ENCODE measurements at regions not wholly inside any gene's neighbourhood (a gene's known extent, or its start where the extent isn't known, plus 50 kb on each side); places are given as distances from the start of the nearest gene placed in this dataset.

- no peak for DNase-seq
These were observed 123.0 kb upstream of the AP1S2 start for GRCh38 chrX:15977644-15978043.

GRCh38 chrX:15976396-15976795, 121.8 kb upstream of the AP1S2 start:
- DNase-seq = no peak

DNA sequence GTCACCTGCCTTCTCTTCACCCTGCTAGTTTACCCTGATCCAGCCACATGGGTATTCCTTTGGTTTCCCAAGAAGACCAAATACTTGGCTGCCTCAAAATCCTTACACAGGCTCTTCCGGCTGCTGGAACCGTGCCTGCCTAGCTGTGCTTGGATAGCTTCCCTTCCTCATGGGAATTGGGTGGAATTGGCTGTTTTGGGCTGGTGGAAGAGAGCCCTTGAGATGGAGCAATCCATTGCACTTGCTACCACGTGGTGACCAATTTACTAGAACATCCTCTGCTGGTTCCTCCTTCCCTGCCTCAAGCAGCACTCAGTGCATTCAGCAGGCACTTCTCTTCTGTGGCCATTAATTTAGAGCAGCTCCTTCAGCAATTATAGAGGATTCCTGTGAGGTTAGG, 119.3 kb upstream of the AP1S2 start:
- DNase-seq = no peak

DNA sequence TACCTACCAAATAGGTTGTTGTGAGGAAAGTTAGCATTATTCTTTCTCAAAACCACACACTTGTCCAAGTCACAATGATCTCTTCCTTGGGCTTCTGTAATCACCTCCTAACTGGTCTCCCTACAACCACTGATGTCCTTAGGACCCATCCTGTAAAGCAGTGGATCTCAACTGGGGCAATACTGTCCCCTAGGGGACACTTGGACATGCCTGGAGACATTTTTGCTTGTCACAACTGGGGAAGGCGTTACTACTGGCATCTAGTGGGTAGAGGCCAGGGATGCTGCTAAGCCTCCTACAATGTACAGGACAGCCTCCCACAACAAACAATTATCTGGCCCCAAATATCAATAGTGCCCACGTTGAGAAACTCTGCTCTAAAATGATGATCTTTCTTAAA, 118.7 kb upstream of the AP1S2 start:
- DNase-seq = peak; percentile 14

GRCh38 chrX:15971696-15972095, 117.1 kb upstream of the AP1S2 start:
- no peak for DNase-seq

DNA sequence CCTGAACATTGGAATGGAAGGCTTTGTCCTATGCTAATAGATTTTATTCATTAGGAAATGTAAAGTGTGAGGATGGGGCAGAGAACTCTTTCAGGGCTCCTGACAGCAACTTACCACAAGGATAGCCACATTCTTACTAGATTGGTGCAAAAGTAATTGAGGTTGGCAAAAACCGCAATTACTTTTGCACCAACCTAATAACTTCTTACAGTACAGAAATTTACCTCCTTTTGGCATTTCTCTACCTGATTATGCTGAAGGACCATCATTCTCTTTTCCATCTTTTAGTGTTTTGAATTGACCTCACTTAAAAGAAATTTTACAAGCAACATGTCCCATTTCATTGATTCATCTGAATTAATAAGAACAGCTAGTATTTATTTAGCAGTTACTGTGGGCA, 109.2 kb upstream of the AP1S2 start:
- no peak for DNase-seq

DNA sequence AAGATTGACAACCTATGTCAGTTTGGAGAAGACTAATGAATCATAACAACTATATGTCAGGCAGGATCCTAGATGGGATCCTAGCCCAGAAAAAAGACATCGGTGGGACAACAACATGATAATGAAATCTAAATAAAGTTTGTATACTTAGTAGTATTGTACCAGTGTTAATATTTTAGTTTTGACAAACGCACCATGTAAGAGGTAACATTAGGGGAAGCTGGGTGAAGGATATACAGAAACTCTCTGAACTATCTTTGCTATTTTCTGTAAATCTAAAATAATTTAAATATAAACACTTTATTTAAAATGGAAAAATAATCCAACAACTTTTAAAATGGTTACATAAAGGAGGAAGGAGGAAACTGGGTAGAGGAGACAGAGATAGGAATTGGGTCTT, 105.6 kb upstream of the AP1S2 start:
- no peak for DNase-seq

DNA sequence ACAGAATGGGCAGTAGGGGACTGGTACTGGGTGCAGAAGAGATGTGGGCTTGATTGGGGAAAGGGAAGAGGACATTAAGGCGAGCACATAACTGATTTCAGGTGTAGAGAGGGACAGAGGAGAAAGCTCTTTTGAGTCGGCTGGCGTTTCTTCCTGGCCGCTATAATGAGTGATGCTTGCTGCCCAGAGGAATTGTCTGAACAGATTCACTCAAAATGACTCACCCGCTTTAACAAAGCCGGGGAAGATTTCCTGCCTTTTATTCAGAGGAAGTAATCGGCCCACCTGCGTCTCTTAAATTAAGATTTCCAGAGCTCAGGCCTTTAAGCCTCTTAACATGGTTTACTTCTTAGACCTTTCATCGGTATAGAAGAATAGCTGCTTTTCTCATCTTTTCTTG, 102.1 kb upstream of the AP1S2 start:
- no peak for DNase-seq

- no peak for DNase-seq
These were observed 99.2 kb upstream of the AP1S2 start for GRCh38 chrX:15953801-15954200.

DNA sequence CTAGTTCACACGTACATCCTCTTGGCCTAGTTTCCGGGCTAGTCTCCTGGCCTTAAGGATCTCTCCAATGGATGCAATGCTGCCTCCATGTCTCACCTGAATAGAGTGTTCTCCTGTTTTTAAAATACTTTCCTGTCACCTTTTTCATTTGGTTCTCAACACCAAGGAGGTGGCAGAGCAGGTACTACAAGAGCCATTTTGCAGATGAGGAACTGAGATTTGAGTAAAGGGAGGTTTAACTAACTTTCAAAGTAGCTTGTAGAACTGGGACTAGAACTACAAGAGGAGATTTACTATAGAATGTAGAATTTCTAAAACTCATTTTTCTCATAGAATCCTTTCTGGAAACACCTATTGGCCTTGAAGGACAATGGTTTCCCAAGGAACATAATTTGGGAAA, 97.6 kb upstream of the AP1S2 start:
- no peak for DNase-seq

GRCh38 chrX:15948318-15948660, 93.7 kb upstream of the AP1S2 start:
- no peak for DNase-seq

DNA sequence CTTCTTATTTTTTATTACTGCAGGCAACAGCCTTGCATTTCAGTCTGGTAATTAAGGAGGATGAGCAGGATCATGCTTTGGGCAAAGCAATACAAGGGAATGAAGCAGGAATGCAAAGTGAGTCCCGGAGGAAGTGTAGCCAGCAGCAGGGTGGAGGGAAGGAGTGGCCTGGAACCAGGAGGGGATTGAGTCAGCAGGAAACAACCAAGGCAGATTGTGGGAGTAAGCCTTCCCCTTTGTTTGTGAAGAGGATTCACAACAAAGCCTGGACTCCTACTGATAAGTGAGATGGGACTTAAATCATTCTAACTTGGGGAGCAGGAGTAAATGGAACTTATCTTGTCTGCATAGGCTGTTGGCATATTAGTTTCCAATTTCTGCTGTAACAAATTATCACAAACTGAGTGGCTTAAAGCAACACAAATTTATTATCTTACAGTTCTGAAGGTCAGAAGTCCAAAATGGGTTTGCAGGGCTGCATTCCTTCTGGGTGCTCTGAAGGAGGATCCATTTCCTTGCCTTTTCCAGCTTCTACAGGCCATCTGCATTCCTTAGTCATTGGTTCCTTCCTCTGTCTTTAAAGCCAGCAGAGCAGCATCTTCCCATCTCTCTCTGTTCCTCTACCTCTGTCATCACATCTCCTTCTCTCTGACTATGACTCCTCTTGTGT, 93.2 kb upstream of the AP1S2 start:
- DNase-seq = no peak

GRCh38 chrX:15946783-15947580, 92.4 kb upstream of the AP1S2 start:
- DNase-seq = no peak

DNA sequence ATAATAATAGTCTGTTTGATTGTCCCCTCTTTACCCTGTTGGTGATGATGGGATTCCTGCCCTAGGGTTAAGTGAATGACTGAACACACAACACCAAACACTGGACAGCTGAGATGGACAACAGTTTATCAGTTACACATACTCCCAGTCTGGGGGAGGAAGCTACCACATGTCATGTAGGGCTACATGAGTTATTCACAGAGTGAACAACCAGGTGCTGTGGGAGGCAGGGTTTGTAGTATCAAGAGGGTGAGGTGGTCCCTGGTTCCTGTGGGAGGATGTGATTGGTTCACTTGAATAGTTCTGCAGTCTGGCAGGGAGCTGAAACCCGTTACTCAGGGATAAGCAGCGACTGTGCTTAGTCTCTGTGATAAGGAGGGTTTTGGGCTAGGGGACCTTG, 88.8 kb upstream of the AP1S2 start:
- DNase-seq = no peak

DNA sequence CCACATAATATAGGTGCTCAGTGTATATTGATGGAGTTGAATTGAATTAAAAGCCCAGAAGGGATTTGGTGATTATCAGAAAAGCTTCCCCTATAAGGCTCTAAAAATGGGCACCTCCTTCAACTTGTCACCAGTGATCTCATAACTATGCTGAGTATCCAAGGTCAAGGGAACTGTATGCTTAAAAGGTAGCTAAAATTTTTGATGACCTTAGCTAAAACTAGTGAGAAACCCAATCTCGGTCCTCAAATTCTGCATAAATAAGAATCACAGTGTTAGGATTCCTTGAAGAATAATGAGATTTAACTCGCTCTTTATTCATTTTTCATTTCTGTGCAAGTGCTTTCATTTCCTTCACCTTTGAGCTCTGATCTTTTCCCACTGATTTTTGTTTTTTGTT, 87.7 kb upstream of the AP1S2 start:
- DNase-seq = no peak

GRCh38 chrX:15939737-15940136, 85.1 kb upstream of the AP1S2 start:
- no peak for DNase-seq

- no peak for DNase-seq
These were observed 83.5 kb upstream of the AP1S2 start for GRCh38 chrX:15938072-15938471.

DNA sequence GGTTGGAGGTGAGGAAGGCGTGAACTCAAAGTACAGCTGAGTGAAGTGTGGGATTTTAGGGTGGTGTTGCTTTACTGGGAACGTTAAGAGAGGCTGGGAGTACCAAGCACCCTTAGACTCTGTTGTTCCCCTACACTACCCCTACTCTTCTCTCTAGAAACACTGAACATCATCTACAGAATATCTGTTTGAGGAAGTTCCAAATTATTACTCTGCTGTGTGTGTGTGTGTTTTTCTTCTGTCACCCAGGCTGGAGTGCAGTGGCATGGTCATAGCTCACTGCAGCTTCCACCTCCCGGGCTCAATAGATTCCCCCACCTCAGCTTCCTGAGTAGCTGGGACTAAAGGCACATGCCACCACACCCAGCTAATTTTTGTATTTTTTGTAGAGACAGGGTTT, 76.7 kb upstream of the AP1S2 start:
- no peak for DNase-seq

GRCh38 chrX:15930585-15930984, 76.0 kb upstream of the AP1S2 start:
- DNase-seq = no peak

DNA sequence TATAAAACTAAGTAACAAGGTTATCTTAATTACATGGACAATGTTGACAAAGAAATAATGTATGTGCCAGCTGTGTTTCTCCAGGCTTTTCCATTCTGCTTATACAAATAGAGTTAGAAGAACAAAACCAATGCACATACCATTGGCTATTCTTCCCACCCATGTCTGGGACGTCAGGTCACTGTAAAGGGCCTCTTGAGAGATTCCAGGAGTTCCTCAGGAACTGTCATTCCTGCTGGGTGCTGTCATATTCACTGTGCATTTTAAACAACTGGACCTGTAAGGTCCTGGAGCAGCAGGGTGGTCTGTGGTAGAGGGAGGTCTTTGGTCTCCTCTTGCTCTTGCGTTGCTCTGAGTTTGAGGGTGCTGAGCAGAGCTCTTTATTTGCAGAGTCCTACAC, 74.6 kb upstream of the AP1S2 start:
- no peak for DNase-seq

DNA sequence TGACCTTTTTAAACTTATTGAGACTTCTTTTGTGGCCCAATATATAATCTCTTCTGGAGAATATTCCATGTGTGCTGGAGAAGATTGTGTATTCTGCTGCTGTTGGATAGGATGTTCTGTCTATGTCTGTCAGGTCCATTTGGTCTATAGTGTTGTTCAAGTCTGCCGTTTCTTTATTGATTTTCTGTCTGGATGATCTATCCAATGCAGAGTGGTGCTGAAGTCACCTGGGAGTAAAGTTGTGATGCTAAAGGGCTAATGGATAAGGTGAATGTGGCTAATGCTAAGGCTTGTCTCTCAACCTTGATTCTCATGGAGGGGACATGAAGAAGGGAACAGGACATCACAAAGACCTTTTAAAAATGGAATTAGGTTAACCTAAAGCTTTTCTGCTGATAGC, 72.0 kb upstream of the AP1S2 start:
- no peak for DNase-seq

GRCh38 chrX:15918003-15918402, 63.4 kb upstream of the AP1S2 start:
- no peak for DNase-seq

DNA sequence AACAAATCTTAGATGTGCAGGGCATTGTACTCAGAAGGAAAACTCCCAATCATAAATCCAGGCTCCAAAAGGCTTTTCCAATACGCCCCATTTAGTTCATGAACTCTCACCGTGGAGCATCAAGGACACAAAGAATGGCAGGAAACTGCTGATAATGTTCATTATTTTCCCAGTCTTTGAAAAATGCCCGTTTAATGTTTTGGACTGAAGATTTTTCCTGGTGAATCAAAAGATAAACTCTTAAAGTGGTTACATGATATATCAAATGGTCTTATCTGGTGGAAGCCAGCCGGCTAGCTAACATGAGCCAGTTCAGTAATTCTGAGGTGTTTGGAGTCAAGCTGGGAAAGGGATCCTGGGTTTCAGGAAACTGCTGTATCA, 62.1 kb upstream of the AP1S2 start:
- no peak for DNase-seq

DNA sequence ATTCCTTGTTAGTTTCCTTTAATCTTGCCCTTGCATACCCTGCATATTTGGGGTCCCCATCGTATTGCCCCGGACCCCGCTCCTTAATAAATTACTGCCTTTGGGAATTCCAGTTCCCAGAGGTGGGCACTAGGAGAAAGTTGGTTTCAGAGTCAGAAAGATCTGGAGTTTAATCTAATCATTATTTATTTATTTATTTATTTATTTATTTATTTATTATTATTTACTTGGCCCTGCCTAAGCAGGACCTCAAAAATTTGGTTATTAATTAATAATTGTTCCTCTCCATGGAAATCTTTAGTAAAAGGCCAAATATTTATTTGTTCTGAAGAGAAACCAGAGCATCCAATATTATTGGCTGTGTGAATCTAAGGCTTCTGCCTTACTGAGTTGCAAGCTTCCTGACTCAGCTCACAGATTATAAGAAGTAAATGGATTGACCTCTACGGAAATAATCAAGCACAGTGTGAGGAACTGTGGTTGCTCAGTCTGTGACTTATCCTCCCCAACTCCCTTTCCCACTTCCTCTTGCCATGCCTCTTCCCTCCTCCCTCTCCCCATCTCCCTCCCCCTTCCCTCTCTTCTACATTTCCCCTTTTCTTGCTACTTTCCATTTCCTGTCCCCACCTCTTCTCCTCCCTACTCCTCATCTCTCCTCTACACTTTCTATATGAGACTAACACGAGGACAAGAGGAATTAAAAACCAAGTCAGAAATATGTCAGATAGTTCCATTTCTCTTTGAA, 61.5 kb upstream of the AP1S2 start:
- no peak for DNase-seq
